ENCODE measurements at regions not wholly inside any gene's neighbourhood (a gene's known extent, or its start where the extent isn't known, plus 50 kb on each side); places are given as distances from the start of the nearest gene placed in this dataset.
"Not testable (repeated sequence)": the region's sequence is repeated elsewhere in the genome, so short reads cannot be mapped to it uniquely, and the experiment has no call there.

- Histone ChIP-seq H3K4me1 (ENCODE audit: control insufficient read depth, insufficient read depth, low read length) (no peaks in the 10 kb centered on the region), H3K4me3 (ENCODE audit: low read length) (no peak overlapping the region), H3K27me3 (replicated peaks; ENCODE audit: control insufficient read depth, insufficient read depth, low read length) (no peaks in the 10 kb centered on the region), H3K36me3 (ENCODE audit: control insufficient read depth, insufficient read depth, low read length, severe bottlenecking) (no peaks in the 10 kb centered on the region), H3K9me3 (ENCODE audit: control insufficient read depth, low read length) (no peaks in the 10 kb centered on the region), H3K9ac (ENCODE audit: low read length) (no peak overlapping the region)
- no peak for DNase-seq (ENCODE audit: low read depth)
These were observed 120.9 kb downstream of the MANEA start for GRCh38 chr6:95698271-95698670.

- Histone ChIP-seq H3K9ac (ENCODE audit: low read length) (no peak overlapping the region), H3K9me3 (ENCODE audit: control insufficient read depth, low read length) (no peaks in the 10 kb centered on the region), H3K27me3 (replicated peaks; ENCODE audit: control insufficient read depth, insufficient read depth, low read length) (no peaks in the 10 kb centered on the region), H3K36me3 (ENCODE audit: control insufficient read depth, insufficient read depth, low read length, severe bottlenecking) (no peaks in the 10 kb centered on the region), H3K4me3 (ENCODE audit: low read length) (no peak overlapping the region), H3K4me1 (ENCODE audit: control insufficient read depth, insufficient read depth, low read length) (no peaks in the 10 kb centered on the region)
- DNase-seq (ENCODE audit: low read depth), result no peak
These were observed 146.3 kb downstream of the MANEA start for GRCh38 chr6:95723638-95724037.

GRCh38 chr6:95725344-95725743 lies 148.0 kb downstream of the MANEA start:
- Histone ChIP-seq H3K27me3 (replicated peaks; ENCODE audit: control insufficient read depth, insufficient read depth, low read length) (no peaks in the 10 kb centered on the region), H3K4me3 (ENCODE audit: low read length) (no peak overlapping the region), H3K36me3 (ENCODE audit: control insufficient read depth, insufficient read depth, low read length, severe bottlenecking) (no peaks in the 10 kb centered on the region), H3K9me3 (ENCODE audit: control insufficient read depth, low read length) (no peaks in the 10 kb centered on the region), H3K4me1 (ENCODE audit: control insufficient read depth, insufficient read depth, low read length) (no peaks in the 10 kb centered on the region), H3K9ac (ENCODE audit: low read length) (no peak overlapping the region)
- no peak for DNase-seq (ENCODE audit: low read depth)

- H3K4me1 ChIP-seq (ENCODE audit: control insufficient read depth, insufficient read depth, low read length), result no peaks in the 10 kb centered on the region
- DNase-seq (ENCODE audit: low read depth), result no peak
- no peak overlapping the region for H3K9ac ChIP-seq (ENCODE audit: low read length)
These were observed 162.8 kb downstream of the MANEA start for GRCh38 chr6:95740157-95740556.

GRCh38 chr6:95741045-95741444 lies 163.7 kb downstream of the MANEA start:
- no peak for DNase-seq (ENCODE audit: low read depth)
- H3K9ac ChIP-seq (ENCODE audit: low read length), result no peak overlapping the region
- H3K36me3 ChIP-seq (ENCODE audit: control insufficient read depth, insufficient read depth, low read length, severe bottlenecking), result no peaks in the 10 kb centered on the region
- H3K9me3 ChIP-seq (ENCODE audit: control insufficient read depth, low read length), result no peaks in the 10 kb centered on the region
- no peak overlapping the region for H3K4me3 ChIP-seq (ENCODE audit: low read length)
- H3K4me1 ChIP-seq (ENCODE audit: control insufficient read depth, insufficient read depth, low read length), result no peaks in the 10 kb centered on the region
- no peaks in the 10 kb centered on the region for H3K27me3 ChIP-seq (replicated peaks; ENCODE audit: control insufficient read depth, insufficient read depth, low read length)

More at GRCh38 chr6:95740157-95740556, 162.8 kb downstream of the MANEA start:
- Histone ChIP-seq H3K4me3 (ENCODE audit: low read length) (no peak overlapping the region), H3K9me3 (ENCODE audit: control insufficient read depth, low read length) (no peaks in the 10 kb centered on the region), H3K27me3 (replicated peaks; ENCODE audit: control insufficient read depth, insufficient read depth, low read length) (no peaks in the 10 kb centered on the region), H3K36me3 (ENCODE audit: control insufficient read depth, insufficient read depth, low read length, severe bottlenecking) (no peaks in the 10 kb centered on the region)

GRCh38 chr6:95742767-95743289 lies 165.5 kb downstream of the MANEA start:
- H3K9ac ChIP-seq (ENCODE audit: low read length), result no peak overlapping the region
- no peaks in the 10 kb centered on the region for H3K4me1 ChIP-seq (ENCODE audit: control insufficient read depth, insufficient read depth, low read length)
- no peak for DNase-seq (ENCODE audit: low read depth)
- H3K36me3 ChIP-seq (ENCODE audit: control insufficient read depth, insufficient read depth, low read length, severe bottlenecking), result no peaks in the 10 kb centered on the region
- no peaks in the 10 kb centered on the region for H3K27me3 ChIP-seq (replicated peaks; ENCODE audit: control insufficient read depth, insufficient read depth, low read length)
- H3K4me3 ChIP-seq (ENCODE audit: low read length), result no peak overlapping the region
- no peaks in the 10 kb centered on the region for H3K9me3 ChIP-seq (ENCODE audit: control insufficient read depth, low read length)

- Histone ChIP-seq H3K4me1 (ENCODE audit: control insufficient read depth, insufficient read depth, low read length) (no peaks in the 10 kb centered on the region), H3K9ac (ENCODE audit: low read length) (no peak overlapping the region), H3K36me3 (ENCODE audit: control insufficient read depth, insufficient read depth, low read length, severe bottlenecking) (no peaks in the 10 kb centered on the region), H3K27me3 (replicated peaks; ENCODE audit: control insufficient read depth, insufficient read depth, low read length) (no peaks in the 10 kb centered on the region), H3K9me3 (ENCODE audit: control insufficient read depth, low read length) (no peaks in the 10 kb centered on the region), H3K4me3 (ENCODE audit: low read length) (no peak overlapping the region)
- DNase-seq (ENCODE audit: low read depth), result no peak
These were observed 166.3 kb downstream of the MANEA start for GRCh38 chr6:95743591-95743990.

- not testable (repeated sequence) for H3K9me3 ChIP-seq (ENCODE audit: control insufficient read depth, low read length); H3K4me3 ChIP-seq (ENCODE audit: low read length); H3K4me1 ChIP-seq (ENCODE audit: control insufficient read depth, insufficient read depth, low read length); DNase-seq (ENCODE audit: low read depth); H3K27me3 ChIP-seq (replicated peaks; ENCODE audit: control insufficient read depth, insufficient read depth, low read length); H3K9ac ChIP-seq (ENCODE audit: low read length); H3K36me3 ChIP-seq (ENCODE audit: control insufficient read depth, insufficient read depth, low read length, severe bottlenecking)
These were observed 181.1 kb downstream of the MANEA start for GRCh38 chr6:95758236-95759069.

GRCh38 chr6:95767897-95768463 lies 190.6 kb downstream of the MANEA start:
- Histone ChIP-seq H3K9ac (ENCODE audit: low read length) (no peak overlapping the region), H3K36me3 (ENCODE audit: control insufficient read depth, insufficient read depth, low read length, severe bottlenecking) (no peaks in the 10 kb centered on the region), H3K27me3 (replicated peaks; ENCODE audit: control insufficient read depth, insufficient read depth, low read length) (no peaks in the 10 kb centered on the region), H3K9me3 (ENCODE audit: control insufficient read depth, low read length) (no peaks in the 10 kb centered on the region), H3K4me1 (ENCODE audit: control insufficient read depth, insufficient read depth, low read length) (no peaks in the 10 kb centered on the region), H3K4me3 (ENCODE audit: low read length) (no peak overlapping the region)
- no peak for DNase-seq (ENCODE audit: low read depth)

- Histone ChIP-seq H3K4me3 (ENCODE audit: low read length) (no peak overlapping the region), H3K36me3 (ENCODE audit: control insufficient read depth, insufficient read depth, low read length, severe bottlenecking) (no peaks in the 10 kb centered on the region), H3K4me1 (ENCODE audit: control insufficient read depth, insufficient read depth, low read length) (no peaks in the 10 kb centered on the region), H3K9me3 (ENCODE audit: control insufficient read depth, low read length) (no peaks in the 10 kb centered on the region), H3K9ac (ENCODE audit: low read length) (no peak overlapping the region), H3K27me3 (replicated peaks; ENCODE audit: control insufficient read depth, insufficient read depth, low read length) (no peaks in the 10 kb centered on the region)
- no peak for DNase-seq (ENCODE audit: low read depth)
These were observed 191.2 kb downstream of the MANEA start for GRCh38 chr6:95768539-95768938.

GRCh38 chr6:95777338-95777737 lies 200.0 kb downstream of the MANEA start:
- DNase-seq (ENCODE audit: low read depth), result no peak
- no peaks in the 10 kb centered on the region for H3K36me3 ChIP-seq (ENCODE audit: control insufficient read depth, insufficient read depth, low read length, severe bottlenecking)
- H3K9me3 ChIP-seq (ENCODE audit: control insufficient read depth, low read length), result peaks cover 2% of the 10 kb centered on the region
- no peak overlapping the region for H3K9ac ChIP-seq (ENCODE audit: low read length)
- H3K4me3 ChIP-seq (ENCODE audit: low read length), result no peak overlapping the region
- no peaks in the 10 kb centered on the region for H3K27me3 ChIP-seq (replicated peaks; ENCODE audit: control insufficient read depth, insufficient read depth, low read length)
- no peaks in the 10 kb centered on the region for H3K4me1 ChIP-seq (ENCODE audit: control insufficient read depth, insufficient read depth, low read length)
